GM12892 (cell line): ENCODE measurements at regions not wholly inside any gene's neighbourhood (a gene's known extent, or its start where the extent isn't known, plus 50 kb on each side); places are given as distances from the start of the nearest gene placed in this dataset.

ENCODE experiments used
- POLR2A ChIP-seq: IDR thresholded peaks from 2 replicates; pipeline ENCODE4 v1.6.1; 2011; ENCODE audit warnings: low read depth, low read length, control low read depth
- POLR2AphosphoS5 ChIP-seq: IDR thresholded peaks from 2 replicates; pipeline ENCODE4 v1.6.1; 2011; ENCODE audit warnings: low read depth, low read length, control low read depth

DNA sequence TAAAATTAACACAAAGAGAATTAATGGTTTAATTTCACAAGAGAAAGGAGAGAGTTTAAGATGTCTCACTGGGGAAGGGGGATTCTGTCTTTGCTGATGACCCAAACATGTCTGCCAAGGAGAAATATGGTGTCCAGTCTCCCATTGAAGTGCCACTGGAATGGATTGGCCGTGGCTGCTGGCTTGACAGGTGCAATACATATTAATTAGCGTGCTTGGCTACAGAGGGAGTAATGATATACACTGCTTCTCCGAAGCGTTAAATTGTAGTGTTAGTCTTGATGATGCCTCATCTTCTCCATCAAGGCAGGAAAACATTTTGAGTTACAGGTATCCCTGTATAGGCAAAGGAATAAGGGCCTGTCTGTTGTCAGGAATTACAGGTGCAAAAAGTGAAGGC is 393.4 kb upstream of the TMPO start:
- no peak for TF ChIP-seq POLR2A
- TF ChIP-seq POLR2AphosphoS5 = no peak
